SK-N-SH (cell line): ENCODE measurements at regions not wholly inside any gene's neighbourhood (a gene's known extent, or its start where the extent isn't known, plus 50 kb on each side); places are given as distances from the start of the nearest gene placed in this dataset.

Experiments used
- EP300 ChIP-seq, 2 experiments: IDR thresholded peaks; 2 replicates each; pipeline versions ENCODE4 v1.4.0 to v1.6.1; 2012; ENCODE audit warnings: borderline replicate concordance in 1 of 2, low read depth in 1 of 2, low read length in 1 of 2
- FOSL2 ChIP-seq: IDR thresholded peaks from 2 replicates; pipeline ENCODE4 v1.4.0; 2012; ENCODE audit warnings: low read depth, mild to moderate bottlenecking, moderate library complexity, borderline replicate concordance
- GABPA ChIP-seq: IDR thresholded peaks from 2 replicates; pipeline ENCODE4 v1.4.0; 2012; ENCODE audit warnings: low read depth, mild to moderate bottlenecking
- JUND ChIP-seq: IDR thresholded peaks from 2 replicates; pipeline ENCODE4 v1.4.0; 2012
- NFIC ChIP-seq: IDR thresholded peaks from 2 replicates; pipeline ENCODE4 v1.4.0; 2012; ENCODE audit warnings: borderline replicate concordance
- SIN3A ChIP-seq: IDR thresholded peaks from 2 replicates; pipeline ENCODE4 v1.6.1; 2012; ENCODE audit warnings: low read depth, mild to moderate bottlenecking, low read length, moderate library complexity, borderline replicate concordance
- TF ChIP-seq, protein P1 (sequence below): fragments of 200-600 bp; sonication (generic); IDR thresholded peaks from 2 replicates; pipeline ENCODE4 v1.6.1; 2017; ENCODE audit warnings: antibody characterized with exemption, mild to moderate bottlenecking, moderate library complexity
- TF ChIP-seq, protein P2 (sequence below): IDR thresholded peaks from 2 replicates; pipeline ENCODE4; 2012
- TF ChIP-seq, protein P3 (sequence below): fragments of 150-350 bp; IDR thresholded peaks from 2 replicates; pipeline ENCODE4 v1.6.1; 2017; ENCODE audit warnings: antibody characterized with exemption, low read length, low read depth, borderline replicate concordance
- TF ChIP-seq, protein P4 (sequence below): IDR thresholded peaks from 2 replicates; pipeline ENCODE4 v1.4.0; 2012; ENCODE audit warnings: low read depth

DNA sequence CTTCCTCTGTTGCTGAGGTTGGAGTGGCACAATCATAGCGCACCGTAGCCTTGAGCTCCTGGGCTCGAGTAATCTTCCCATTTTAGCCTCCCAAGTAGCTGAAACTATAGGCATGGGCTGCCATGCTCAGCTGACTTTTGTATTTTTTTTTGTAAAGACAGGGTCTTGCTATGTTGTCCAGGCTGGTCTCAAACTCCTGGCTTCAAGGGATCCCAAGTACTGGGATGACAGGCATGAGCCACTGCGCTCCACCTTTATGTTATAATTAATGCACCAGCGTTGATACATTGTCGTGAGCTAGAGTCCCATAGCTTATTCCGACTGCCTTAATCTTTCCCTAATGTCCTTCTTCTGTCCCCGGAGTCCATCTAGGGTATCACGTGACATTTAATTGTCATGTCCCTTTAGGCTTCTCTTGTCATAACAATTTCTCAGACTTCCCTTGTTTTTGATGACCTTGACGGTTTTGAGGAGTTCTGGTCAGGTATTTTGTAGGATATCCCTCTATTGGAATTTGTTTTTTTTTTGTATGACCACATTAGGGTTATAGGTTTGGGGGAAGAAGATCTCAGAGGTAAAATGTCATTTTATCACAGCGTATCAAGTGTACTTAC, 63.9 kb downstream of the CEBPB start:
- TF ChIP-seq, protein P1, sequence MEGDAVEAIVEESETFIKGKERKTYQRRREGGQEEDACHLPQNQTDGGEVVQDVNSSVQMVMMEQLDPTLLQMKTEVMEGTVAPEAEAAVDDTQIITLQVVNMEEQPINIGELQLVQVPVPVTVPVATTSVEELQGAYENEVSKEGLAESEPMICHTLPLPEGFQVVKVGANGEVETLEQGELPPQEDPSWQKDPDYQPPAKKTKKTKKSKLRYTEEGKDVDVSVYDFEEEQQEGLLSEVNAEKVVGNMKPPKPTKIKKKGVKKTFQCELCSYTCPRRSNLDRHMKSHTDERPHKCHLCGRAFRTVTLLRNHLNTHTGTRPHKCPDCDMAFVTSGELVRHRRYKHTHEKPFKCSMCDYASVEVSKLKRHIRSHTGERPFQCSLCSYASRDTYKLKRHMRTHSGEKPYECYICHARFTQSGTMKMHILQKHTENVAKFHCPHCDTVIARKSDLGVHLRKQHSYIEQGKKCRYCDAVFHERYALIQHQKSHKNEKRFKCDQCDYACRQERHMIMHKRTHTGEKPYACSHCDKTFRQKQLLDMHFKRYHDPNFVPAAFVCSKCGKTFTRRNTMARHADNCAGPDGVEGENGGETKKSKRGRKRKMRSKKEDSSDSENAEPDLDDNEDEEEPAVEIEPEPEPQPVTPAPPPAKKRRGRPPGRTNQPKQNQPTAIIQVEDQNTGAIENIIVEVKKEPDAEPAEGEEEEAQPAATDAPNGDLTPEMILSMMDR, result no peak
- TF ChIP-seq GABPA (no peak), SIN3A (no peak), FOSL2 (no peak), EP300 (IDR thresholded peaks at IDR 0.05; ENCODE audit: borderline replicate concordance in 1 of 2, low read depth in 1 of 2, low read length in 1 of 2) (no peak), NFIC (no peak), JUND (no peak)
- TF ChIP-seq, protein P2, sequence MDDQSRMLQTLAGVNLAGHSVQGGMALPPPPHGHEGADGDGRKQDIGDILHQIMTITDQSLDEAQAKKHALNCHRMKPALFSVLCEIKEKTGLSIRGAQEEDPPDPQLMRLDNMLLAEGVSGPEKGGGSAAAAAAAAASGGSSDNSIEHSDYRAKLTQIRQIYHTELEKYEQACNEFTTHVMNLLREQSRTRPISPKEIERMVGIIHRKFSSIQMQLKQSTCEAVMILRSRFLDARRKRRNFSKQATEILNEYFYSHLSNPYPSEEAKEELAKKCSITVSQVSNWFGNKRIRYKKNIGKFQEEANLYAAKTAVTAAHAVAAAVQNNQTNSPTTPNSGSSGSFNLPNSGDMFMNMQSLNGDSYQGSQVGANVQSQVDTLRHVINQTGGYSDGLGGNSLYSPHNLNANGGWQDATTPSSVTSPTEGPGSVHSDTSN, result no peak
- TF ChIP-seq, protein P3, sequence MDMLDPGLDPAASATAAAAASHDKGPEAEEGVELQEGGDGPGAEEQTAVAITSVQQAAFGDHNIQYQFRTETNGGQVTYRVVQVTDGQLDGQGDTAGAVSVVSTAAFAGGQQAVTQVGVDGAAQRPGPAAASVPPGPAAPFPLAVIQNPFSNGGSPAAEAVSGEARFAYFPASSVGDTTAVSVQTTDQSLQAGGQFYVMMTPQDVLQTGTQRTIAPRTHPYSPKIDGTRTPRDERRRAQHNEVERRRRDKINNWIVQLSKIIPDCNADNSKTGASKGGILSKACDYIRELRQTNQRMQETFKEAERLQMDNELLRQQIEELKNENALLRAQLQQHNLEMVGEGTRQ, result no peak
- TF ChIP-seq, protein P4, sequence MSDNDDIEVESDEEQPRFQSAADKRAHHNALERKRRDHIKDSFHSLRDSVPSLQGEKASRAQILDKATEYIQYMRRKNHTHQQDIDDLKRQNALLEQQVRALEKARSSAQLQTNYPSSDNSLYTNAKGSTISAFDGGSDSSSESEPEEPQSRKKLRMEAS, result no peak
